H9 (cell line): ENCODE measurements at regions not wholly inside any gene's neighbourhood (a gene's known extent, or its start where the extent isn't known, plus 50 kb on each side); places are given as distances from the start of the nearest gene placed in this dataset.

Experiments
- DNase-seq: peaks from one replicate; pipeline ENCODE4 v3.0.0-alpha.2; 2017
- H2AFZ ChIP-seq: one replicate; pipeline ENCODE4 v1.6.1; 2013; ENCODE audit warnings: mild to moderate bottlenecking, low read length, control low read depth, moderate library complexity
- H2AK5ac ChIP-seq: 2 replicates; pipeline ENCODE4 v1.6.1; 2013; ENCODE audit warnings: low read length, control low read depth, mixed read lengths; ENCODE audit not compliant: insufficient read length
- H2BK120ac ChIP-seq: one replicate; pipeline ENCODE4 v1.6.1; 2013; ENCODE audit warnings: low read depth, mild to moderate bottlenecking, low read length, control low read depth, inconsistent platforms; ENCODE audit not compliant: poor library complexity, severe bottlenecking
- H2BK12ac ChIP-seq: 2 replicates; pipeline ENCODE4 v1.6.1; 2013; ENCODE audit warnings: low read length, control low read depth, mixed read lengths, low read depth; ENCODE audit not compliant: insufficient read length
- H2BK15ac ChIP-seq: 2 replicates; pipeline ENCODE4 v1.6.1; 2013; ENCODE audit warnings: low read depth, low read length, control low read depth
- H2BK20ac ChIP-seq: one replicate; pipeline ENCODE4 v1.6.1; 2013; ENCODE audit warnings: low read depth, mild to moderate bottlenecking, low read length, control low read depth, inconsistent platforms; ENCODE audit not compliant: poor library complexity, severe bottlenecking
- H2BK5ac ChIP-seq: 2 replicates; pipeline ENCODE4 v1.6.1; 2013; ENCODE audit warnings: low read length, control low read depth, mixed read lengths; ENCODE audit not compliant: insufficient read length
- H3K14ac ChIP-seq: 2 replicates; pipeline ENCODE4 v1.6.1; 2013; ENCODE audit warnings: low read length, control low read depth; ENCODE audit not compliant: insufficient read depth
- H3K18ac ChIP-seq: 2 replicates; pipeline ENCODE4 v1.6.1; 2013; ENCODE audit warnings: low read depth, mild to moderate bottlenecking, mixed read lengths, low read length, control low read depth; ENCODE audit not compliant: insufficient read length
- H3K23ac ChIP-seq: 2 replicates; pipeline ENCODE4 v1.6.1; 2013; ENCODE audit warnings: low read length, control low read depth, mixed read lengths, low read depth; ENCODE audit not compliant: insufficient read length
- H3K23me2 ChIP-seq: 2 replicates; pipeline ENCODE4 v1.6.1; 2013; ENCODE audit warnings: low read depth, mild to moderate bottlenecking, mixed read lengths, low read length, control low read depth; ENCODE audit not compliant: insufficient read length, poor library complexity, severe bottlenecking
- H3K27ac ChIP-seq: 2 replicates; pipeline ENCODE4 v1.5.1; 2013; ENCODE audit warnings: low read length, control low read depth, mixed read lengths, low read depth; ENCODE audit not compliant: insufficient read length
- H3K27me3 ChIP-seq: 2 replicates; pipeline ENCODE4 v1.6.1; 2013; ENCODE audit warnings: low read length, control low read depth, inconsistent platforms; ENCODE audit not compliant: insufficient read depth
- H3K4ac ChIP-seq: 2 replicates; pipeline ENCODE4 v1.6.1; 2013; ENCODE audit warnings: low read depth, mild to moderate bottlenecking, control low read depth, inconsistent platforms, low read length, moderate library complexity
- H3K4me1 ChIP-seq: 2 replicates; pipeline ENCODE4 v1.6.1; 2013; ENCODE audit warnings: low read length, control low read depth, inconsistent platforms; ENCODE audit not compliant: insufficient read depth
- H3K4me2 ChIP-seq: 2 replicates; pipeline ENCODE4 v1.6.1; 2013; ENCODE audit warnings: low read length, control low read depth, mixed read lengths; ENCODE audit not compliant: insufficient read length, insufficient read depth
- H3K56ac ChIP-seq: 2 replicates; pipeline ENCODE4 v1.6.1; 2013; ENCODE audit warnings: low read depth, mild to moderate bottlenecking, mixed read lengths, low read length, control low read depth; ENCODE audit not compliant: insufficient read length
- H3K79me1 ChIP-seq: 2 replicates; pipeline ENCODE4 v1.6.1; 2013; ENCODE audit warnings: low read depth, mild to moderate bottlenecking, moderate library complexity, low read length, control low read depth, inconsistent platforms; ENCODE audit not compliant: insufficient read depth, poor library complexity, severe bottlenecking
- H3K79me2 ChIP-seq: 2 replicates; pipeline ENCODE4 v1.6.1; 2013; ENCODE audit warnings: low read length, control low read depth, inconsistent platforms; ENCODE audit not compliant: insufficient read depth
- H3K9ac ChIP-seq: 2 replicates; pipeline ENCODE4 v1.6.1; 2013; ENCODE audit warnings: low read length, control low read depth, mixed read lengths; ENCODE audit not compliant: insufficient read length; ENCODE audit errors: extremely low read depth
- H3K9me3 ChIP-seq: one replicate; pipeline ENCODE4 v1.6.1; 2013; ENCODE audit warnings: low read depth, low read length, inconsistent platforms; ENCODE audit not compliant: control insufficient read depth
- H3T11ph ChIP-seq: one replicate; pipeline ENCODE4 v1.6.1; 2013; ENCODE audit warnings: mild to moderate bottlenecking, low read length, control low read depth, inconsistent platforms
- H4K20me1 ChIP-seq: one replicate; pipeline ENCODE4 v1.6.1; 2013; ENCODE audit not compliant: control insufficient read depth, insufficient read length, insufficient read depth
- H4K5ac ChIP-seq: 2 replicates; pipeline ENCODE4 v1.6.1; 2013; ENCODE audit warnings: low read depth, mild to moderate bottlenecking, mixed read lengths, low read length, control low read depth; ENCODE audit not compliant: insufficient read length
- H4K8ac ChIP-seq: replicated peaks from 2 replicates; pipeline ENCODE4 v1.6.1; 2013; ENCODE audit warnings: low read length, control low read depth, mixed read lengths, low read depth; ENCODE audit not compliant: insufficient read length
- H4K91ac ChIP-seq: 2 replicates; pipeline ENCODE4 v1.6.1; 2013; ENCODE audit warnings: low read depth, mild to moderate bottlenecking, moderate library complexity, mixed read lengths, low read length, control low read depth; ENCODE audit not compliant: insufficient read length
- H3K27ac Mint-ChIP-seq, 3 experiments: 2 replicates in 2 of 3; 3 replicates in 1 of 3; pipeline ENCODE4 v1.8.0; 2020 to 2021; ENCODE audit warnings: mixed read lengths in 3 of 3, mild to moderate bottlenecking in 1 of 3, moderate library complexity in 1 of 3
- H3K27me3 Mint-ChIP-seq: 2 replicates; pipeline ENCODE4 v1.8.0; 2021; ENCODE audit warnings: low read depth, mild to moderate bottlenecking, moderate library complexity, mixed read lengths
- H3K36me3 Mint-ChIP-seq, 3 experiments: 2 replicates in 2 of 3; 3 replicates in 1 of 3; pipeline ENCODE4 v1.8.0; 2020 to 2021; ENCODE audit warnings: low read depth in 3 of 3, mixed read lengths in 3 of 3; ENCODE audit not compliant: insufficient read depth in 1 of 3
- H3K4me1 Mint-ChIP-seq, 2 experiments: 2 replicates each; pipeline ENCODE4 v1.8.0; 2020; ENCODE audit warnings: mixed read lengths in 2 of 2
- H3K4me3 Mint-ChIP-seq, 2 experiments: 2 replicates in 1 of 2; 3 replicates in 1 of 2; pipeline ENCODE4 v1.8.0; 2020 to 2021; ENCODE audit warnings: mild to moderate bottlenecking in 2 of 2, mixed read lengths in 2 of 2, moderate library complexity in 1 of 2
- H3K9me3 Mint-ChIP-seq, 2 experiments: 2 replicates in 1 of 2; 3 replicates in 1 of 2; pipeline ENCODE4 v1.8.0; 2020; ENCODE audit warnings: mild to moderate bottlenecking in 2 of 2, mixed read lengths in 2 of 2, moderate library complexity in 1 of 2
- WGBS: extraction: QIAGEN DNeasy Blood & Tissue Kit; methylation state at CpG from one replicate; pipeline ENCODE4 v1.1.7; 2013; ENCODE audit warnings: missing lambda C conversion rate, low lambda C conversion rate, mixed read lengths; ENCODE audit not compliant: insufficient read length; ENCODE audit errors: extremely low coverage; 5-methylcytosine and 5-hydroxymethylcytosine counted together
- TF ChIP-seq, protein P1 (sequence below): fragments of 200-600 bp; sonication (generic); conservative IDR thresholded peaks from 3 replicates; pipeline ENCODE4 v1.8.0; 2021; ENCODE audit warnings: antibody characterized with exemption, mild to moderate bottlenecking

DNA sequence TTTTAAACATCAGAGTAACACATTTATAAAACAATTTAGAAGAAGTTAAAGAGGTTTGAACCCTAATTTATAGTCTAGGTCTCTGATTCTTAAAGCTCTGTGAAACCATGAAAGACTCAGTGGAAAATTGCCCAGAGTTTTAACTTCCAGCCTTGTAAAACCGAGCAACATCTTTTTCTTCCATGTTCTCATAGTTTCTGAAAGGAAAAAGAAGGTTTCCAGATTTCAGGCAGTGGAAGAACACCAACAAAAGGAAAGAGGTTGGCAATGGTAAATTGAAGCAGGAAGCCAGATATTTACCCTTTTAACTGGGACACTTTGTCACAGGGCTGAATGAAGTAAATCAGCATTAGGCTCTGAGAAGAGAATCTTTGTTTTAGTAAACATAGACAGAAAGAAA lies 1999.3 kb downstream of the MAT2B start:
- Histone ChIP-seq H3K23me2 (no peaks in the 10 kb centered on the region), H2BK20ac (no peak overlapping the region), H4K8ac (no peak overlapping the region), H4K20me1 (no peaks in the 10 kb centered on the region), H3K27me3 (no peaks in the 10 kb centered on the region), H2AK5ac (no peak overlapping the region), H3K4me1 (no peaks in the 10 kb centered on the region; the same call in 1 of the 2 replicates), H3K27ac (no peak overlapping the region), H2AFZ (no peak overlapping the region), H3K56ac (no peak overlapping the region), H4K91ac (no peak overlapping the region), H3K9ac (no peak overlapping the region), H3K23ac (no peak overlapping the region), H3K14ac (no peak overlapping the region), H2BK12ac (no peak overlapping the region), H2BK15ac (no peak overlapping the region), H3K4me2 (no peak overlapping the region), H2BK5ac (no peak overlapping the region), H4K5ac (no peak overlapping the region), H3K9me3 (no peaks in the 10 kb centered on the region), H3T11ph (no peak overlapping the region), H3K18ac (no peak overlapping the region), H3K79me2 (no peaks in the 10 kb centered on the region), H3K79me1 (no peaks in the 10 kb centered on the region), H3K4ac (no peak overlapping the region), H2BK120ac (no peak overlapping the region)
- no peak overlapping the region for H3K27ac Mint-ChIP-seq
- H3K4me3 Mint-ChIP-seq: no peak overlapping the region
- DNase-seq: no peak
- TF ChIP-seq, protein P1, sequence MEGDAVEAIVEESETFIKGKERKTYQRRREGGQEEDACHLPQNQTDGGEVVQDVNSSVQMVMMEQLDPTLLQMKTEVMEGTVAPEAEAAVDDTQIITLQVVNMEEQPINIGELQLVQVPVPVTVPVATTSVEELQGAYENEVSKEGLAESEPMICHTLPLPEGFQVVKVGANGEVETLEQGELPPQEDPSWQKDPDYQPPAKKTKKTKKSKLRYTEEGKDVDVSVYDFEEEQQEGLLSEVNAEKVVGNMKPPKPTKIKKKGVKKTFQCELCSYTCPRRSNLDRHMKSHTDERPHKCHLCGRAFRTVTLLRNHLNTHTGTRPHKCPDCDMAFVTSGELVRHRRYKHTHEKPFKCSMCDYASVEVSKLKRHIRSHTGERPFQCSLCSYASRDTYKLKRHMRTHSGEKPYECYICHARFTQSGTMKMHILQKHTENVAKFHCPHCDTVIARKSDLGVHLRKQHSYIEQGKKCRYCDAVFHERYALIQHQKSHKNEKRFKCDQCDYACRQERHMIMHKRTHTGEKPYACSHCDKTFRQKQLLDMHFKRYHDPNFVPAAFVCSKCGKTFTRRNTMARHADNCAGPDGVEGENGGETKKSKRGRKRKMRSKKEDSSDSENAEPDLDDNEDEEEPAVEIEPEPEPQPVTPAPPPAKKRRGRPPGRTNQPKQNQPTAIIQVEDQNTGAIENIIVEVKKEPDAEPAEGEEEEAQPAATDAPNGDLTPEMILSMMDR: no peak
- H3K27me3 Mint-ChIP-seq: 0 out of 2 replicates have a peak, but pooled peaks cover 1% of the 10 kb centered on the region
- peaks cover 12 to 26% of the 10 kb centered on the region in 2 experiments for H3K9me3 Mint-ChIP-seq
- peaks cover 7 to 30% (median 8%) of the 10 kb centered on the region in 3 experiments for H3K36me3 Mint-ChIP-seq
- peaks cover 10 to 12% of the 10 kb centered on the region in 2 experiments for H3K4me1 Mint-ChIP-seq
- no CpG with 5 or more reads among the region's 1 CpG for WGBS
